ENCODE measurements at regions not wholly inside any gene's neighbourhood (a gene's known extent, or its start where the extent isn't known, plus 50 kb on each side); places are given as distances from the start of the nearest gene placed in this dataset.

DNA sequence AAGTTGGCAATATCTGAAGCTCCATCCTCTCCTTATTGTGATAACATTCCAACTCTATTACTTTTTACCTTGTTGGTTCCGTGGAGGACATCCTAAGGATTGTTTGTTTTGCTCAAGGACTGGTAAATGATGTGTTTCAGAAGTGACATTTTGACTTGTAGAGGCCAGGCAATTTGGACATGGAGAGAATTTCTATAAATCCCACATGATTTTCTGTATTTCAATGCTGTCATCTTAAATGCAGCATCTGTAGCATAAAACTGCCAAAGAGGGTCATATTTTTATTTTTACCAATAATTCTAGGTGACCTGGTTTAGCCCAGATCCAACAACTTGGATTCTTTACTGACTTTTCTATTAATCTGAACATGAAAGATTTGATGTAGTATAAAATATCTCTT lies 328.4 kb downstream of the BMP4 start:
- TF ChIP-seq CTCF (optimal IDR thresholded peaks at IDR 0.05 in 1 of 3, IDR thresholded peaks at IDR 0.05 in 1 of 3, conservative IDR thresholded peaks at IDR 0.05 in 1 of 3; ENCODE audit: extremely low read depth in 1 of 3, insufficient read depth in 2 of 3, low read length in 3 of 3) (no peak), EZH2 (IDR thresholded peaks at IDR 0.05; ENCODE audit: low read length) (no peak)

All from keratinocyte (primary cell).